GM12872 (cell line): ENCODE measurements at regions not wholly inside any gene's neighbourhood (a gene's known extent, or its start where the extent isn't known, plus 50 kb on each side); places are given as distances from the start of the nearest gene placed in this dataset.

ENCODE experiments used
- CTCF ChIP-seq: IDR thresholded peaks from 3 replicates; pipeline ENCODE4 v1.5.1; 2011; ENCODE audit warnings: low read depth, mild to moderate bottlenecking, low read length, moderate library complexity; ENCODE audit not compliant: insufficient read depth

GRCh38 chr11:105219670-105220069 lies 80.1 kb upstream of the CARD18 start:
- no peak for TF ChIP-seq CTCF

GRCh38 chr11:105219269-105219668 lies 79.7 kb upstream of the CARD18 start:
- TF ChIP-seq CTCF, result peak; percentile 33; the same call in 1 of the 3 replicates

GRCh38 chr11:105215528-105215927 lies 76.0 kb upstream of the CARD18 start:
- TF ChIP-seq CTCF, result no peak

- no peak for TF ChIP-seq CTCF
Measured at GRCh38 chr11:105211806-105212554, 72.4 kb upstream of the CARD18 start.

- TF ChIP-seq CTCF, result no peak
Measured at GRCh38 chr11:105208019-105208418, 68.5 kb upstream of the CARD18 start.

- TF ChIP-seq CTCF, result no peak
Measured at GRCh38 chr11:105206633-105207032, 67.1 kb upstream of the CARD18 start.

GRCh38 chr11:105204636-105205035 lies 65.1 kb upstream of the CARD18 start:
- TF ChIP-seq CTCF, result no peak
